ENCODE measurements at regions not wholly inside any gene's neighbourhood (a gene's known extent, or its start where the extent isn't known, plus 50 kb on each side); places are given as distances from the start of the nearest gene placed in this dataset.

GRCh38 chr6:147641511-147641910 is 133.0 kb downstream of the SAMD5 start:
- Mint-ChIP-seq H3K9me3 (no peaks in the 10 kb centered on the region), H3K36me3 (ENCODE audit: low read depth) (no peaks in the 10 kb centered on the region), H3K27me3 (peaks cover 11% of the 10 kb centered on the region), H3K27ac (no peak overlapping the region), H3K4me1 (ENCODE audit: low read depth) (no peaks in the 10 kb centered on the region), H3K4me3 (no peak overlapping the region)
- no peak for TF ChIP-seq CTCF (IDR thresholded peaks at IDR 0.05)
- H3K4me1 ChIP-seq (ENCODE audit: insufficient read depth, low read length) = no peaks in the 10 kb centered on the region
- intact Hi-C loops (cut with DNase I, micrococcal nuclease) = no loop called here
- CTCF ChIA-PET = no interaction called here
- ATAC-seq (ENCODE audit: poor library complexity) (no peak), DNase-seq (no peak)
- POLR2A ChIA-PET = no interaction called here
- H3K9me3 ChIP-seq (ENCODE audit: control insufficient read depth in 1 of 2, insufficient read depth in 1 of 2, low read length in 2 of 2) = peaks cover 0 to 3% of the 10 kb centered on the region in 2 experiments
- H3K27ac ChIP-seq (ENCODE audit: low read depth in 1 of 2, low read length in 2 of 2) = no peak overlapping the region
- H3K36me3 ChIP-seq (ENCODE audit: insufficient read depth, low read length) = no peaks in the 10 kb centered on the region
- no peak overlapping the region for H3K4me3 ChIP-seq (ENCODE audit: low read length)
- H3K27me3 ChIP-seq (ENCODE audit: control insufficient read depth in 1 of 2, insufficient read depth in 2 of 2, low read length in 2 of 2) = no peaks in the 10 kb centered on the region

GRCh38 chr6:147642458-147642857 is 134.0 kb downstream of the SAMD5 start:
- no peaks in the 10 kb centered on the region for H3K36me3 Mint-ChIP-seq (ENCODE audit: low read depth)
- H3K4me3 Mint-ChIP-seq = no peak overlapping the region
- no peak for ATAC-seq (ENCODE audit: poor library complexity)
- no peaks in the 10 kb centered on the region for H3K27me3 ChIP-seq (ENCODE audit: control insufficient read depth in 1 of 2, insufficient read depth in 2 of 2, low read length in 2 of 2)
- no peak overlapping the region for H3K4me3 ChIP-seq (ENCODE audit: low read length)
- no peak overlapping the region for H3K27ac Mint-ChIP-seq
- no peak for TF ChIP-seq CTCF (IDR thresholded peaks at IDR 0.05)
- no peaks in the 10 kb centered on the region for H3K4me1 Mint-ChIP-seq (ENCODE audit: low read depth)
- no peaks in the 10 kb centered on the region for H3K9me3 ChIP-seq (ENCODE audit: control insufficient read depth in 1 of 2, insufficient read depth in 1 of 2, low read length in 2 of 2)
- no peak for DNase-seq
- no peaks in the 10 kb centered on the region for H3K36me3 ChIP-seq (ENCODE audit: insufficient read depth, low read length)
- no peaks in the 10 kb centered on the region for H3K9me3 Mint-ChIP-seq
- intact Hi-C loops (cut with DNase I, micrococcal nuclease) = no loop called here
- ChIA-PET POLR2A (no interaction called here), CTCF (no interaction called here)
- no peak overlapping the region for H3K27ac ChIP-seq (ENCODE audit: low read depth in 1 of 2, low read length in 2 of 2)
- no peaks in the 10 kb centered on the region for H3K4me1 ChIP-seq (ENCODE audit: insufficient read depth, low read length)
- H3K27me3 Mint-ChIP-seq = peaks cover 8% of the 10 kb centered on the region

DNA sequence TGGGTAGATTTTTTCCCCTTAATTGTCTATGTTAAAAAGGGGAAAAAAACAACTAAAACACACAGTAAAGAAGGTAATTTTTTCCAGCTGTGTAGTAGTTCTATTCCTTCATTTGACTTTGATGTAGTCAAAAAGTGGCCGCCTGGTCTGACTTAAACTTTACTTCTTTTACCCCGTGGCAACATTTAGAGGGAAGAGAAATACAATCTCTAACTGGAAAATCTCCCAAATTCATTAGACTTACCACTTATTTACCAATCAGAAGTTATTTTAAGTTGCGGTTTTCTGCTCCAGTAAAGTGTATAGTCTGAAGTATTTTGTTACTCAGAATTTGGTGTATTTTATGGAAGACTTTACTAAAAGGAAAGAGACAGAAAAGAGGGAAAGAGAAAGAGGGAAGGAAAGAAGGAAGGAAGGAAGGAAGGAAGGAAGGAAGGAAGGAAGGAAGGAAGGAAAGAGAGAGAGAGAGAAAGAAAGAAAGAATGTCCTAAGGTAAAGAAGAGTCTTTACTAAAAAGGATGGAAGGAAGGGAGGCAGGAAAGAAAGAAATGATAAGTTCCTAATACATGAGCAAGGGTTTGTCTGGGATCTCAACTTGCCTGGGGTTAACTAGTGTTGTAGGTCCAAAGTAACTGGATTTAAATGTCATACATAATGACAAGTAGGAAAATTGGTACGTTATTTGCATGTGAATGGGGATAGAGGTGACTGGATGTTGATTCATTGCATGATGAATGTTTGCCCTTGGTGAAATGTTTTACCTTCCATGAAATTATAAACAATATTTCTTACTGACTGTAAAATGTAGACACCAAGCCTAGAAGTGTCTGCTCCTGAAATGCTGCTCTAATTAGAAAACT is 135.1 kb downstream of the SAMD5 start:
- CTCF ChIA-PET = no interaction called here
- H3K4me1 Mint-ChIP-seq (ENCODE audit: low read depth) = no peaks in the 10 kb centered on the region

More for the DNA sequence above, 135.1 kb downstream of the SAMD5 start:
- DNase-seq (no peak), ATAC-seq (ENCODE audit: poor library complexity) (no peak)
- no peak overlapping the region for H3K27ac ChIP-seq (ENCODE audit: low read depth in 1 of 2, low read length in 2 of 2)
- Mint-ChIP-seq H3K9me3 (no peaks in the 10 kb centered on the region), H3K36me3 (ENCODE audit: low read depth) (no peaks in the 10 kb centered on the region), H3K4me3 (no peak overlapping the region), H3K27ac (no peak overlapping the region), H3K27me3 (peaks cover under 1% of the 10 kb centered on the region)
- no peaks in the 10 kb centered on the region for H3K27me3 ChIP-seq (ENCODE audit: control insufficient read depth in 1 of 2, insufficient read depth in 2 of 2, low read length in 2 of 2)
- H3K4me3 ChIP-seq (ENCODE audit: low read length) = no peak overlapping the region
- no peaks in the 10 kb centered on the region for H3K4me1 ChIP-seq (ENCODE audit: insufficient read depth, low read length)
- TF ChIP-seq CTCF (IDR thresholded peaks at IDR 0.05) = no peak
- no peaks in the 10 kb centered on the region for H3K36me3 ChIP-seq (ENCODE audit: insufficient read depth, low read length)
- intact Hi-C loops (cut with DNase I, micrococcal nuclease) = no loop called here
- POLR2A ChIA-PET = no interaction called here
- no peaks in the 10 kb centered on the region for H3K9me3 ChIP-seq (ENCODE audit: control insufficient read depth in 1 of 2, insufficient read depth in 1 of 2, low read length in 2 of 2)

All from CD4-positive, alpha-beta T cell (primary cell).